H9 (cell line): ENCODE measurements at regions not wholly inside any gene's neighbourhood (a gene's known extent, or its start where the extent isn't known, plus 50 kb on each side); places are given as distances from the start of the nearest gene placed in this dataset.

Source experiments
- DNase-seq: peaks from one replicate; pipeline ENCODE4 v3.0.0-alpha.2; 2017
- H2AFZ ChIP-seq: one replicate; pipeline ENCODE4 v1.6.1; 2013; ENCODE audit warnings: mild to moderate bottlenecking, low read length, control low read depth, moderate library complexity
- H2AK5ac ChIP-seq: 2 replicates; pipeline ENCODE4 v1.6.1; 2013; ENCODE audit warnings: low read length, control low read depth, mixed read lengths; ENCODE audit not compliant: insufficient read length
- H2BK120ac ChIP-seq: one replicate; pipeline ENCODE4 v1.6.1; 2013; ENCODE audit warnings: low read depth, mild to moderate bottlenecking, low read length, control low read depth, inconsistent platforms; ENCODE audit not compliant: poor library complexity, severe bottlenecking
- H2BK12ac ChIP-seq: 2 replicates; pipeline ENCODE4 v1.6.1; 2013; ENCODE audit warnings: low read length, control low read depth, mixed read lengths, low read depth; ENCODE audit not compliant: insufficient read length
- H2BK15ac ChIP-seq: 2 replicates; pipeline ENCODE4 v1.6.1; 2013; ENCODE audit warnings: low read depth, low read length, control low read depth
- H2BK20ac ChIP-seq: one replicate; pipeline ENCODE4 v1.6.1; 2013; ENCODE audit warnings: low read depth, mild to moderate bottlenecking, low read length, control low read depth, inconsistent platforms; ENCODE audit not compliant: poor library complexity, severe bottlenecking
- H2BK5ac ChIP-seq: 2 replicates; pipeline ENCODE4 v1.6.1; 2013; ENCODE audit warnings: low read length, control low read depth, mixed read lengths; ENCODE audit not compliant: insufficient read length
- H3K14ac ChIP-seq: 2 replicates; pipeline ENCODE4 v1.6.1; 2013; ENCODE audit warnings: low read length, control low read depth; ENCODE audit not compliant: insufficient read depth
- H3K18ac ChIP-seq: 2 replicates; pipeline ENCODE4 v1.6.1; 2013; ENCODE audit warnings: low read depth, mild to moderate bottlenecking, mixed read lengths, low read length, control low read depth; ENCODE audit not compliant: insufficient read length
- H3K23ac ChIP-seq: 2 replicates; pipeline ENCODE4 v1.6.1; 2013; ENCODE audit warnings: low read length, control low read depth, mixed read lengths, low read depth; ENCODE audit not compliant: insufficient read length
- H3K23me2 ChIP-seq: 2 replicates; pipeline ENCODE4 v1.6.1; 2013; ENCODE audit warnings: low read depth, mild to moderate bottlenecking, mixed read lengths, low read length, control low read depth; ENCODE audit not compliant: insufficient read length, poor library complexity, severe bottlenecking
- H3K27ac ChIP-seq: 2 replicates; pipeline ENCODE4 v1.5.1; 2013; ENCODE audit warnings: low read length, control low read depth, mixed read lengths, low read depth; ENCODE audit not compliant: insufficient read length
- H3K27me3 ChIP-seq: 2 replicates; pipeline ENCODE4 v1.6.1; 2013; ENCODE audit warnings: low read length, control low read depth, inconsistent platforms; ENCODE audit not compliant: insufficient read depth
- H3K4ac ChIP-seq: 2 replicates; pipeline ENCODE4 v1.6.1; 2013; ENCODE audit warnings: low read depth, mild to moderate bottlenecking, control low read depth, inconsistent platforms, low read length, moderate library complexity
- H3K4me1 ChIP-seq: 2 replicates; pipeline ENCODE4 v1.6.1; 2013; ENCODE audit warnings: low read length, control low read depth, inconsistent platforms; ENCODE audit not compliant: insufficient read depth
- H3K4me2 ChIP-seq: 2 replicates; pipeline ENCODE4 v1.6.1; 2013; ENCODE audit warnings: low read length, control low read depth, mixed read lengths; ENCODE audit not compliant: insufficient read length, insufficient read depth
- H3K56ac ChIP-seq: 2 replicates; pipeline ENCODE4 v1.6.1; 2013; ENCODE audit warnings: low read depth, mild to moderate bottlenecking, mixed read lengths, low read length, control low read depth; ENCODE audit not compliant: insufficient read length
- H3K79me1 ChIP-seq: 2 replicates; pipeline ENCODE4 v1.6.1; 2013; ENCODE audit warnings: low read depth, mild to moderate bottlenecking, moderate library complexity, low read length, control low read depth, inconsistent platforms; ENCODE audit not compliant: insufficient read depth, poor library complexity, severe bottlenecking
- H3K79me2 ChIP-seq: 2 replicates; pipeline ENCODE4 v1.6.1; 2013; ENCODE audit warnings: low read length, control low read depth, inconsistent platforms; ENCODE audit not compliant: insufficient read depth
- H3K9ac ChIP-seq: 2 replicates; pipeline ENCODE4 v1.6.1; 2013; ENCODE audit warnings: low read length, control low read depth, mixed read lengths; ENCODE audit not compliant: insufficient read length; ENCODE audit errors: extremely low read depth
- H3K9me3 ChIP-seq: one replicate; pipeline ENCODE4 v1.6.1; 2013; ENCODE audit warnings: low read depth, low read length, inconsistent platforms; ENCODE audit not compliant: control insufficient read depth
- H3T11ph ChIP-seq: one replicate; pipeline ENCODE4 v1.6.1; 2013; ENCODE audit warnings: mild to moderate bottlenecking, low read length, control low read depth, inconsistent platforms
- H4K20me1 ChIP-seq: one replicate; pipeline ENCODE4 v1.6.1; 2013; ENCODE audit not compliant: control insufficient read depth, insufficient read length, insufficient read depth
- H4K5ac ChIP-seq: 2 replicates; pipeline ENCODE4 v1.6.1; 2013; ENCODE audit warnings: low read depth, mild to moderate bottlenecking, mixed read lengths, low read length, control low read depth; ENCODE audit not compliant: insufficient read length
- H4K8ac ChIP-seq: replicated peaks from 2 replicates; pipeline ENCODE4 v1.6.1; 2013; ENCODE audit warnings: low read length, control low read depth, mixed read lengths, low read depth; ENCODE audit not compliant: insufficient read length
- H4K91ac ChIP-seq: 2 replicates; pipeline ENCODE4 v1.6.1; 2013; ENCODE audit warnings: low read depth, mild to moderate bottlenecking, moderate library complexity, mixed read lengths, low read length, control low read depth; ENCODE audit not compliant: insufficient read length
- H3K27ac Mint-ChIP-seq, 3 experiments: 2 replicates in 2 of 3; 3 replicates in 1 of 3; pipeline ENCODE4 v1.8.0; 2020 to 2021; ENCODE audit warnings: mixed read lengths in 3 of 3, mild to moderate bottlenecking in 1 of 3, moderate library complexity in 1 of 3
- H3K27me3 Mint-ChIP-seq: 2 replicates; pipeline ENCODE4 v1.8.0; 2021; ENCODE audit warnings: low read depth, mild to moderate bottlenecking, moderate library complexity, mixed read lengths
- H3K36me3 Mint-ChIP-seq, 3 experiments: 2 replicates in 2 of 3; 3 replicates in 1 of 3; pipeline ENCODE4 v1.8.0; 2020 to 2021; ENCODE audit warnings: low read depth in 3 of 3, mixed read lengths in 3 of 3; ENCODE audit not compliant: insufficient read depth in 1 of 3
- H3K4me1 Mint-ChIP-seq, 2 experiments: 2 replicates each; pipeline ENCODE4 v1.8.0; 2020; ENCODE audit warnings: mixed read lengths in 2 of 2
- H3K4me3 Mint-ChIP-seq, 2 experiments: 2 replicates in 1 of 2; 3 replicates in 1 of 2; pipeline ENCODE4 v1.8.0; 2020 to 2021; ENCODE audit warnings: mild to moderate bottlenecking in 2 of 2, mixed read lengths in 2 of 2, moderate library complexity in 1 of 2
- H3K9me3 Mint-ChIP-seq, 2 experiments: 2 replicates in 1 of 2; 3 replicates in 1 of 2; pipeline ENCODE4 v1.8.0; 2020; ENCODE audit warnings: mild to moderate bottlenecking in 2 of 2, mixed read lengths in 2 of 2, moderate library complexity in 1 of 2
- CTCF ChIP-seq: fragments of 200-600 bp; sonication (generic); conservative IDR thresholded peaks from 3 replicates; pipeline ENCODE4 v1.8.0; 2021; ENCODE audit warnings: antibody characterized with exemption, mild to moderate bottlenecking
- WGBS: extraction: QIAGEN DNeasy Blood & Tissue Kit; methylation state at CpG from one replicate; pipeline ENCODE4 v1.1.7; 2013; ENCODE audit warnings: missing lambda C conversion rate, low lambda C conversion rate, mixed read lengths; ENCODE audit not compliant: insufficient read length; ENCODE audit errors: extremely low coverage; 5-methylcytosine and 5-hydroxymethylcytosine counted together

- H3K9ac ChIP-seq = no peak overlapping the region
- H3K18ac ChIP-seq = no peak overlapping the region
- H3K23me2 ChIP-seq = no peaks in the 10 kb centered on the region
- H3K79me2 ChIP-seq = no peaks in the 10 kb centered on the region
- DNase-seq = peak; percentile 29
- no peak for TF ChIP-seq CTCF
- H3K27me3 ChIP-seq = no peaks in the 10 kb centered on the region
- peaks cover 5 to 12% of the 10 kb centered on the region in 2 experiments for H3K4me1 Mint-ChIP-seq
- H3K4ac ChIP-seq = no peak overlapping the region
- H2AK5ac ChIP-seq = no peak overlapping the region
- peaks cover 1% of the 10 kb centered on the region; the same call in 1 of the 2 replicates for H3K27me3 Mint-ChIP-seq
- H3K56ac ChIP-seq = no peak overlapping the region
- H4K20me1 ChIP-seq = no peaks in the 10 kb centered on the region
- H2AFZ ChIP-seq = no peak overlapping the region
- H3K4me3 Mint-ChIP-seq = no peak overlapping the region; a peak in 1 of 5 replicates
- H3K14ac ChIP-seq = no peak overlapping the region
- no peak overlapping the region for H2BK20ac ChIP-seq
- no peak overlapping the region for H4K8ac ChIP-seq
- no peaks in the 10 kb centered on the region for H3K4me1 ChIP-seq
- no peak overlapping the region for H3K4me2 ChIP-seq
- H4K91ac ChIP-seq = no peak overlapping the region
- no peak overlapping the region for H2BK15ac ChIP-seq
- H3K27ac ChIP-seq = no peak overlapping the region
- H3K9me3 Mint-ChIP-seq = peaks cover 0 to under 1% of the 10 kb centered on the region in 2 experiments; a peak in 1 of 5 replicates
- H3K36me3 Mint-ChIP-seq = no peaks in the 10 kb centered on the region; a peak in 1 of 7 replicates
- H3K27ac Mint-ChIP-seq = peak overlapping the region in 2 of 3 experiments; percentile 49 to 81; a peak in 5 of 7 replicates
- no peak overlapping the region for H3K23ac ChIP-seq
- H2BK5ac ChIP-seq = no peak overlapping the region
- no peak overlapping the region for H2BK12ac ChIP-seq
- H2BK120ac ChIP-seq = no peak overlapping the region
- no peaks in the 10 kb centered on the region for H3K9me3 ChIP-seq
- no peak overlapping the region for H3T11ph ChIP-seq
- H4K5ac ChIP-seq = no peak overlapping the region
- no CpG with 5 or more reads among the region's 3 CpGs for WGBS
- no peaks in the 10 kb centered on the region for H3K79me1 ChIP-seq
These were observed 566.0 kb downstream of the TMX3 start for GRCh38 chr18:68148863-68149262.
